ENCODE measurements at regions not wholly inside any gene's neighbourhood (a gene's known extent, or its start where the extent isn't known, plus 50 kb on each side); places are given as distances from the start of the nearest gene placed in this dataset.

DNA sequence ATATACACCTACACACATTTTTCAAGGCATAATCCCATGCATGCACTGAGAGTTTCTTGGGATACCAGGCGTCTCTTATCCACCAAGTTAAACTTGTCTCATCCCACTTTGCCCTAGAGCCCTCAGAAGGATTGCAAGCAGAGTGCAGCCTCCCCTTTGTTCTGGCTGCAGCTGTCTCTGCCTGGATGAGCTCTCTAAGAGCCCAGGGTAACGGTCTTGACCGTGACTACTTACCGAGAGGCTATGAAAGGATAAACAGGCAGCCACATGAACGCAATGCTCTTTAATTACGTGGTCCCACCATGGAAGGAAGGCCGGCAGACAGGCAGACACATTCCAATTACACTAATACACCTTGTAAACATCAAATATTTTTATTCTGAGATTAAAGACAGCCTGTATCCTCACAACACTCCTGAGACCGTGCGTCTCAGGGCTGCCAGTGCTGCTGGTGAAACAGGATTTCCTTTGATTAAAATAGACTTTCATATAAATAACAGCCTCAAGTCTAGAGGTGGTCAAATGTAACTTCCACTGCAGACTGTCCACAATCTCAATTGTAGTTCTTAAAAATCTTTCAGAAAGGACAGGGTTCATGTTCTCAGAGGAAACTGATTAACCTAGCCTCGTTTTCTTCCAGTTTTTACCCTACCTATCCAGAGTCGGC lies 210.0 kb upstream of the PRDM1 start:
- H2AK5ac ChIP-seq (ENCODE audit: low read length, severe bottlenecking), result no peak overlapping the region
- no peaks in the 10 kb centered on the region for H3K4me1 ChIP-seq (ENCODE audit: control insufficient read depth, insufficient read depth, low read depth, low read length)
- no peak overlapping the region for H2BK12ac ChIP-seq (ENCODE audit: low read length in 2 of 2)
- 87% methylated on average over 9 of the region's 11 CpGs for WGBS
- no peak overlapping the region for H2BK120ac ChIP-seq (ENCODE audit: low read depth, low read length)
- DNase-seq, result no peak
- H2AFZ ChIP-seq (ENCODE audit: low read depth, low read length), result no peak overlapping the region
- H3K4ac ChIP-seq (ENCODE audit: low read depth in 1 of 2, low read length in 2 of 2), result no peak overlapping the region
- no peak overlapping the region for H3K23ac ChIP-seq (ENCODE audit: low read length in 2 of 2)
- peaks cover 0 to 4% of the 10 kb centered on the region in 2 experiments for H3K27me3 ChIP-seq (ENCODE audit: control insufficient read depth in 1 of 2, insufficient read depth in 1 of 2, low read length in 2 of 2)
- no peaks in the 10 kb centered on the region for H3K36me3 ChIP-seq (ENCODE audit: control insufficient read depth in 1 of 2, insufficient read depth in 2 of 2, low read depth in 1 of 2, low read length in 2 of 2)
- no peak overlapping the region for H3K14ac ChIP-seq (ENCODE audit: low read length in 2 of 2)
- no peak overlapping the region for H4K8ac ChIP-seq (ENCODE audit: low read length)
- H4K91ac ChIP-seq (ENCODE audit: low read length), result no peak overlapping the region
- H2BK15ac ChIP-seq (ENCODE audit: low read depth, poor library complexity, severe bottlenecking), result no peak overlapping the region
- no peaks in the 10 kb centered on the region for H3K9me3 ChIP-seq (ENCODE audit: control insufficient read depth, low read length)
- no peak overlapping the region for H3K18ac ChIP-seq (ENCODE audit: low read depth in 1 of 2, low read length in 2 of 2)
- H3K4me3 ChIP-seq (ENCODE audit: insufficient read depth in 1 of 2, low read depth in 1 of 2, low read length in 2 of 2), result no peak overlapping the region
- H3K27ac ChIP-seq (ENCODE audit: low read length, poor library complexity, severe bottlenecking), result no peak overlapping the region
- no peak overlapping the region for H3K4me2 ChIP-seq (ENCODE audit: low read length, poor library complexity, severe bottlenecking)
- H3K79me1 ChIP-seq (replicated peaks; ENCODE audit: low read length, poor library complexity, severe bottlenecking), result no peaks in the 10 kb centered on the region
- no peak overlapping the region for H3K9ac ChIP-seq (ENCODE audit: low read length)
- no peak overlapping the region for H2BK5ac ChIP-seq (ENCODE audit: low read depth, low read length, poor library complexity, severe bottlenecking)

DNA sequence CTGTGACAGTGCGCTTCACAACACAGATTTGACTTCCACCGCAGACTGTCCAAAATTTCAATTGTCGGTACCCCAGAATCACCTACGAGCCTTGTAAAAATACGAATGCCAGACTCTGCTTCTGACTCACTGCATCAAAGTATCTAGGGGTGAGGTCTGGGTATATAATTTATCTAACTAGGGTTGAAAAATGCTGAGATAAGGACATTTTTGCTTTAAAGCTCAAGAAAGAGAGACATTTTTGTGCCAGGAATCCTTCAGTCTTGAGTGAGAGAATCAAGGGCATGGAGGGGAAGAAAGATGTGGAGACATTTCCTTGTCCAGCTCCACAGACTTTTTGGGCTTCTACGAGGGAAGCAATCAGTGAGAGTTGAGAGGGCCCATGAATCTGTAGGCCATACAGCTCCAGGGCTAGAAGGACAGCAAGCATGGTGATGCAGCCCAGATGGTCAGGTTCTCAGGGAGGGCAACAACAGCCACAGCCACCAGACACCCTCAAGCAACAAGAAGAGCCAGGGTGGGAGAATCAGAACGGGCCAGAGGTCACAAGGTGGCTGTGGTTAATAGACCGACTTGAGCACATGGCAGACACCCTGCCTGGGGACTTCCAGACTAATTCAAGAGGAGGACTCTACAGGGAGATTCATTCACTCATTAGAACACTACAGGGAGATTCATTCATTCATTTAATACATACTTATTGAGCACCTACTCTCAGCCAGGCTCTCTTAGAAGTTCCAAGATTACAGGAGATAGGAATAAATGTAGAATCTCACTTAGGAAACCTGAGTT lies 211.1 kb upstream of the PRDM1 start:
- no peak overlapping the region for H2BK5ac ChIP-seq (ENCODE audit: low read depth, low read length, poor library complexity, severe bottlenecking)
- H3K9me3 ChIP-seq (ENCODE audit: control insufficient read depth, low read length), result no peaks in the 10 kb centered on the region
- no peak overlapping the region for H2BK12ac ChIP-seq (ENCODE audit: low read length in 2 of 2)
- H3K4me3 ChIP-seq (ENCODE audit: insufficient read depth in 1 of 2, low read depth in 1 of 2, low read length in 2 of 2), result no peak overlapping the region
- H3K9ac ChIP-seq (ENCODE audit: low read length), result no peak overlapping the region
- no peak overlapping the region for H3K4ac ChIP-seq (ENCODE audit: low read depth in 1 of 2, low read length in 2 of 2)
- H3K4me2 ChIP-seq (ENCODE audit: low read length, poor library complexity, severe bottlenecking), result no peak overlapping the region
- WGBS, result 96% methylated on average over 8 of the region's 8 CpGs
- H2BK15ac ChIP-seq (ENCODE audit: low read depth, poor library complexity, severe bottlenecking), result no peak overlapping the region
- no peak overlapping the region for H4K91ac ChIP-seq (ENCODE audit: low read length)
- H4K8ac ChIP-seq (ENCODE audit: low read length), result no peak overlapping the region
- H3K23ac ChIP-seq (ENCODE audit: low read length in 2 of 2), result no peak overlapping the region
- H3K79me1 ChIP-seq (replicated peaks; ENCODE audit: low read length, poor library complexity, severe bottlenecking), result no peaks in the 10 kb centered on the region
- H3K4me1 ChIP-seq (ENCODE audit: control insufficient read depth, insufficient read depth, low read depth, low read length), result no peaks in the 10 kb centered on the region
- DNase-seq, result no peak
- H2AFZ ChIP-seq (ENCODE audit: low read depth, low read length), result no peak overlapping the region
- no peak overlapping the region for H2AK5ac ChIP-seq (ENCODE audit: low read length, severe bottlenecking)
- H3K27me3 ChIP-seq (ENCODE audit: control insufficient read depth in 1 of 2, insufficient read depth in 1 of 2, low read length in 2 of 2), result no peaks in the 10 kb centered on the region
- no peak overlapping the region for H3K18ac ChIP-seq (ENCODE audit: low read depth in 1 of 2, low read length in 2 of 2)
- no peak overlapping the region for H3K27ac ChIP-seq (ENCODE audit: low read length, poor library complexity, severe bottlenecking)
- no peaks in the 10 kb centered on the region for H3K36me3 ChIP-seq (ENCODE audit: control insufficient read depth in 1 of 2, insufficient read depth in 2 of 2, low read depth in 1 of 2, low read length in 2 of 2)
- no peak overlapping the region for H2BK120ac ChIP-seq (ENCODE audit: low read depth, low read length)
- no peak overlapping the region for H3K14ac ChIP-seq (ENCODE audit: low read length in 2 of 2)

DNA sequence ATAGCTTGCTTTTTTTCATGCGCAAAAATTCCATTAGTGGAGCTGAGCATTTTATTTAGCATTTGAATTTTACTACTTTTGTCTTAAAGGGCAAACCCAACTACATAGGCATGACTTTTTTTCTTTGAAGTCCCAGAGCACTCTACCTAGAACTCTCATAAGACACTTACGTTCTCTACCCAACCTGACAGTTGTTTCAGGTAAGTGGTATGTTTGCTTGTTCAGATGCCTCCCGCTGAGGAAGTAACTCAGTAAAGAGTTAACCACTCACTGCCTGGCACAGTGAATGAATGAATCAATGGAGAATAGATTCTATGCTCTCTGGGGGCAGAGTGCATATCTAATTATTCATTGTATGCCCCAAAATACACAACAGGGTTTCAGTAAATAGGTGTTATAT lies 212.3 kb upstream of the PRDM1 start:
- no CpG with 5 or more reads among the region's 3 CpGs for WGBS
- Histone ChIP-seq H3K4ac (ENCODE audit: low read depth in 1 of 2, low read length in 2 of 2) (no peak overlapping the region), H3K9ac (ENCODE audit: low read length) (no peak overlapping the region), H3K4me3 (ENCODE audit: insufficient read depth in 1 of 2, low read depth in 1 of 2, low read length in 2 of 2) (no peak overlapping the region), H2BK12ac (ENCODE audit: low read length in 2 of 2) (no peak overlapping the region), H2BK120ac (ENCODE audit: low read depth, low read length) (no peak overlapping the region), H3K4me1 (ENCODE audit: control insufficient read depth, insufficient read depth, low read depth, low read length) (no peaks in the 10 kb centered on the region), H3K9me3 (ENCODE audit: control insufficient read depth, low read length) (no peaks in the 10 kb centered on the region), H4K8ac (ENCODE audit: low read length) (no peak overlapping the region), H2AK5ac (ENCODE audit: low read length, severe bottlenecking) (no peak overlapping the region), H3K18ac (ENCODE audit: low read depth in 1 of 2, low read length in 2 of 2) (no peak overlapping the region), H2AFZ (ENCODE audit: low read depth, low read length) (no peak overlapping the region), H3K79me1 (replicated peaks; ENCODE audit: low read length, poor library complexity, severe bottlenecking) (no peaks in the 10 kb centered on the region), H4K91ac (ENCODE audit: low read length) (no peak overlapping the region), H2BK5ac (ENCODE audit: low read depth, low read length, poor library complexity, severe bottlenecking) (no peak overlapping the region), H3K4me2 (ENCODE audit: low read length, poor library complexity, severe bottlenecking) (no peak overlapping the region), H3K27ac (ENCODE audit: low read length, poor library complexity, severe bottlenecking) (no peak overlapping the region), H3K36me3 (ENCODE audit: control insufficient read depth in 1 of 2, insufficient read depth in 2 of 2, low read depth in 1 of 2, low read length in 2 of 2) (no peaks in the 10 kb centered on the region), H3K23ac (ENCODE audit: low read length in 2 of 2) (no peak overlapping the region), H2BK15ac (ENCODE audit: low read depth, poor library complexity, severe bottlenecking) (no peak overlapping the region), H3K27me3 (ENCODE audit: control insufficient read depth in 1 of 2, insufficient read depth in 1 of 2, low read length in 2 of 2) (no peaks in the 10 kb centered on the region), H3K14ac (ENCODE audit: low read length in 2 of 2) (no peak overlapping the region)
- DNase-seq, result no peak

DNA sequence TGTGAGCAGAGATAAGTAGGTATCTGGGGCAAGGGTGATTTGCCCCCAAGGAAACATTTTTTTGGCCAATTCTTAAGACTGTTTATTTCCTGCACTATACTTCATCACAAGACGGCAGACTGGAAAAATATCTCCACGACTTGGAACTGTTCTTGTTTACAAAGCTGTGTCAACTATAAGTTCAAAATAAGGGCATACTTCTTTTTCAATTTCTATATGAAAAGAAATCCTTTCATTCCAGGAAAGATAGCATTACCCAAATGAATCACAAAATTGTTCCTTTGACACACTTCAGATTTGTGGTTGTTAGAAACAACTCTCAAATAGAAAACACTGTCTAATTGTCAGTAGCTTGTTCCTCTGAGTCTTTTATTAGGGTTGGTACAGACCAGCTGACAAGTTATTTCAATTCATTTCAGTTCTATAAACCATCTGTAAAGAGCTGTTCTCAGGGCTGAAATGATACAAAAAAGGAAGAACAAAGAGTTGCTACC lies 212.9 kb upstream of the PRDM1 start:
- H3K4me3 ChIP-seq (ENCODE audit: insufficient read depth in 1 of 2, low read depth in 1 of 2, low read length in 2 of 2), result no peak overlapping the region
- no peak for DNase-seq
- H3K23ac ChIP-seq (ENCODE audit: low read length in 2 of 2), result no peak overlapping the region
- no peak overlapping the region for H2BK12ac ChIP-seq (ENCODE audit: low read length in 2 of 2)
- H2BK120ac ChIP-seq (ENCODE audit: low read depth, low read length), result no peak overlapping the region
- H4K91ac ChIP-seq (ENCODE audit: low read length), result no peak overlapping the region
- H2AK5ac ChIP-seq (ENCODE audit: low read length, severe bottlenecking), result no peak overlapping the region
- H2AFZ ChIP-seq (ENCODE audit: low read depth, low read length), result no peak overlapping the region
- no peaks in the 10 kb centered on the region for H3K36me3 ChIP-seq (ENCODE audit: control insufficient read depth in 1 of 2, insufficient read depth in 2 of 2, low read depth in 1 of 2, low read length in 2 of 2)
- H3K4me1 ChIP-seq (ENCODE audit: control insufficient read depth, insufficient read depth, low read depth, low read length), result no peaks in the 10 kb centered on the region
- no peaks in the 10 kb centered on the region for H3K79me1 ChIP-seq (replicated peaks; ENCODE audit: low read length, poor library complexity, severe bottlenecking)
- no peak overlapping the region for H4K8ac ChIP-seq (ENCODE audit: low read length)
- no peak overlapping the region for H3K18ac ChIP-seq (ENCODE audit: low read depth in 1 of 2, low read length in 2 of 2)
- H2BK15ac ChIP-seq (ENCODE audit: low read depth, poor library complexity, severe bottlenecking), result no peak overlapping the region
- no peak overlapping the region for H3K4me2 ChIP-seq (ENCODE audit: low read length, poor library complexity, severe bottlenecking)
- H3K9ac ChIP-seq (ENCODE audit: low read length), result no peak overlapping the region
- H3K27me3 ChIP-seq (ENCODE audit: control insufficient read depth in 1 of 2, insufficient read depth in 1 of 2, low read length in 2 of 2), result peaks cover 0 to 2% of the 10 kb centered on the region in 2 experiments
- H2BK5ac ChIP-seq (ENCODE audit: low read depth, low read length, poor library complexity, severe bottlenecking), result no peak overlapping the region
- no peak overlapping the region for H3K14ac ChIP-seq (ENCODE audit: low read length in 2 of 2)
- no peak overlapping the region for H3K27ac ChIP-seq (ENCODE audit: low read length, poor library complexity, severe bottlenecking)
- no peak overlapping the region for H3K4ac ChIP-seq (ENCODE audit: low read depth in 1 of 2, low read length in 2 of 2)
- no peaks in the 10 kb centered on the region for H3K9me3 ChIP-seq (ENCODE audit: control insufficient read depth, low read length)
- WGBS, result 17% methylated on average over 2 of the region's 2 CpGs

Measured in mesenchymal stem cell (in vitro differentiated cells and primary cell).